ENCODE measurements at regions not wholly inside any gene's neighbourhood (a gene's known extent, or its start where the extent isn't known, plus 50 kb on each side); places are given as distances from the start of the nearest gene placed in this dataset.

DNA sequence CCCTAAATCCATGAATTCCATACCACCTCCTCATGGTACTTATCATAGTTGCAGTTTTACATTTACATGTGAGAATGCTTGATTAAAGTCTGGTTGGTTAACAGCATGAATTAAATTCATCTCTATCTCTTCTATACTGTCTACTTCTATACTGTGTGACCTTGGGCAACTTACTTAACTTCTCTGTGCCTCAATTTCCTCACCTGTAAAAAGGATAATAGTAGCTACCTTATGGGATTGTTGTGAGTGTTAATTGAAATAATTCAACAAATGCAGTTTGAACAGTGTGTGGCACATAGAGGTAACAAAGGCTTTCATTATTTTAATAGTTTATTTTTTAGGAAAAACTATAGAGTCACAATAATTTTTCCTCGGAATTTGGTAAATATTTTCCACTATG is 231.3 kb downstream of the RRAGC start:
- 83 to 91% (median 90%) methylated on average over 1 of the region's 1 CpG for WGBS, 3 donors
- no peak overlapping the region for H3K27ac ChIP-seq
- H3K9me3 ChIP-seq = peaks cover 3% of the 10 kb centered on the region
- H3K4me3 ChIP-seq = no peak overlapping the region
- ATAC-seq = no peak
- intact Hi-C loops (cut with DNase I) = no loop called here
- DNase-seq = no peak
- H3K36me3 ChIP-seq (ENCODE audit: insufficient read depth in 1 of 2, low read depth in 1 of 2) = no peaks in the 10 kb centered on the region
- peaks cover 0 to 2% (median 0%) of the 10 kb centered on the region in 3 donors for H3K27me3 ChIP-seq (ENCODE audit: insufficient read depth in 3 of 3, low read length in 2 of 3)
- TF ChIP-seq, protein P1, sequence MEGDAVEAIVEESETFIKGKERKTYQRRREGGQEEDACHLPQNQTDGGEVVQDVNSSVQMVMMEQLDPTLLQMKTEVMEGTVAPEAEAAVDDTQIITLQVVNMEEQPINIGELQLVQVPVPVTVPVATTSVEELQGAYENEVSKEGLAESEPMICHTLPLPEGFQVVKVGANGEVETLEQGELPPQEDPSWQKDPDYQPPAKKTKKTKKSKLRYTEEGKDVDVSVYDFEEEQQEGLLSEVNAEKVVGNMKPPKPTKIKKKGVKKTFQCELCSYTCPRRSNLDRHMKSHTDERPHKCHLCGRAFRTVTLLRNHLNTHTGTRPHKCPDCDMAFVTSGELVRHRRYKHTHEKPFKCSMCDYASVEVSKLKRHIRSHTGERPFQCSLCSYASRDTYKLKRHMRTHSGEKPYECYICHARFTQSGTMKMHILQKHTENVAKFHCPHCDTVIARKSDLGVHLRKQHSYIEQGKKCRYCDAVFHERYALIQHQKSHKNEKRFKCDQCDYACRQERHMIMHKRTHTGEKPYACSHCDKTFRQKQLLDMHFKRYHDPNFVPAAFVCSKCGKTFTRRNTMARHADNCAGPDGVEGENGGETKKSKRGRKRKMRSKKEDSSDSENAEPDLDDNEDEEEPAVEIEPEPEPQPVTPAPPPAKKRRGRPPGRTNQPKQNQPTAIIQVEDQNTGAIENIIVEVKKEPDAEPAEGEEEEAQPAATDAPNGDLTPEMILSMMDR (IDR thresholded peaks at IDR 0.05) = no peak
- no peaks in the 10 kb centered on the region for H3K4me1 ChIP-seq

DNA sequence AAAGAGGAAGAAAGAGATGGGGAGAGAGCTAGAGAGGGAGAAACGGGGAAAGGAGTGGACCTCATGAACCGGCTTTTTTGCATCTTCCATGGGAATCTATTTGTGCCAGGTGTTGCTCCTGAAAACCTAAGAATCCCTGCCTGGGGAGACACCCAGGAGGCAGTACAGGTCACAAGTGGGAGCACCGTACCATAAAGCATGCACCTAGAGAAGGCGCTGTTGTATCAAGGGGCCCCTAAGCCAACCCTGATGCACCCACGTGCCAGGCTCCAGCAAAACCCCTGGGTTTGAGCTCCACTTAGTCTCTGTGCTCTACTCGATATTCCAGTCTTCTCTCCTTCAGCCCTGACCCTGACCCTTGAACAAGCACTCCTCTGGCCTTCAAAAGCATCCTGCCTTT is 233.6 kb downstream of the RRAGC start:
- Histone ChIP-seq H3K27me3 (ENCODE audit: insufficient read depth in 3 of 3, low read length in 2 of 3) (peaks cover 0 to 2% (median 0%) of the 10 kb centered on the region in 3 donors), H3K4me3 (no peak overlapping the region), H3K36me3 (ENCODE audit: insufficient read depth in 1 of 2, low read depth in 1 of 2) (no peaks in the 10 kb centered on the region), H3K9me3 (peaks cover 3% of the 10 kb centered on the region), H3K27ac (no peak overlapping the region), H3K4me1 (no peaks in the 10 kb centered on the region)
- TF ChIP-seq, protein P1 (IDR thresholded peaks at IDR 0.05) = no peak
- intact Hi-C loops (cut with DNase I) = no loop called here
- DNase-seq = no peak
- WGBS, 3 donors = 77 to 80% (median 79%) methylated on average over 6 of the region's 6 CpGs
- ATAC-seq = no peak

DNA sequence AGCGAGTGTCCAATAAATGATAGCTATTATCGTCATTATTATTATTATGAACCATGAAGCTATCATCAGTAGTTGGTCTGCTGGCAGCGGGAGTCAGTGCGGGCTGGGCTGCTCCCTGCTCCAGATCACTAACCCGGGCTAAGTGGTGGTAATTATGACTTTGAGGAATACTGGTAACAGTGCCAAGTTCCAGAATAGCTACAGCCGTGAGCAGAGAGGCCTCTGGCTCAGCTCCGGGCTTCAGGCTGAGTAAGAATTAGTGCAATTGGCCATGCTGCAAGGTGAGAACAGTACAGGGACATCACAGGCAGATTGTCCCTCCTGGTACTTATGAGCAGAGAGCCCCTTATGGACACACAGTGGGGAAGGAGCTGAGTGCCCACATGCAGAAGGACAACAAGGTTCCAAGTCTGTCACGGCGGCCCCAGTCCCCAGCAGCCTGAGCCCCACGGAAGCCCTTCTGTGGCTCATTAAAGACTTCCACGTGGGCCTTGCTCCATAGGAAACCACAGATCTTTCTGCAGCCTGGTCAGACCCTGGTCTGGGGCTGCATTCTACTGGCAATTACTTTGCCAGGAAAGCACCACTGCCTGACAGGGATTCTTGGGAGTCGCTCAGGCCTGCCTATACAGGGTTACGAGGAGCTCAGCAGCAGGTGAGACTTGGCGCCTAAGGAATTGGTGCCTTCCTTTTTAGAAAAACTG is 235.1 kb downstream of the RRAGC start:
- Histone ChIP-seq H3K4me3 (no peak overlapping the region), H3K36me3 (ENCODE audit: insufficient read depth in 1 of 2, low read depth in 1 of 2) (no peaks in the 10 kb centered on the region), H3K27ac (no peak overlapping the region), H3K9me3 (no peaks in the 10 kb centered on the region), H3K4me1 (no peaks in the 10 kb centered on the region), H3K27me3 (ENCODE audit: insufficient read depth in 3 of 3, low read length in 2 of 3) (peaks cover 0 to 2% (median 0%) of the 10 kb centered on the region in 3 donors)
- 42 to 57% (median 49%) methylated on average over 14 of the region's 14 CpGs for WGBS, 3 donors
- DNase-seq (no peak), ATAC-seq (peak in 3 of 4 donors; percentile 39 to 67 (median 56))
- intact Hi-C loops (cut with DNase I) = no loop called here
- TF ChIP-seq, protein P1 (IDR thresholded peaks at IDR 0.05) = no peak

DNA sequence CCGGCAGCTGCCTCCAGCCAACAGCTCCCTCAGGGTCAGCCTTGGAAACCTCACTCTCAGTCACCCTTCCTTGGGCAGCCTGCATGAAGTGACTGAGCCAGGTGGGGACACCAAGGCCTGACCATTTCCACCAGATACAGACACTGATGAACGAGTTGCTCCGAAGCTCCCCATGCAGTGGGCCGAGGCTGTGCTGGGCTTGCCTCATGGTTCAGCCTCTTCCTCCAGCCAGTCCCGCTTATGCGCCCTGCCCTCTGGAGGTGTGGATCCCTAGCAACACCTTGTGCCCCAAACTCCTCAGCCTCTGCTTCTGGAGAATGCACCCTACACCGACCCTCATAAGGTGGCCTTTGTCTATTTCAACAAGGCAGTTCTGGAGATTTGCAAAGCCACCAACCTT is 236.0 kb downstream of the RRAGC start:
- Histone ChIP-seq H3K36me3 (ENCODE audit: insufficient read depth in 1 of 2, low read depth in 1 of 2) (no peaks in the 10 kb centered on the region), H3K27me3 (ENCODE audit: insufficient read depth in 3 of 3, low read length in 2 of 3) (peaks cover 0 to 2% (median 0%) of the 10 kb centered on the region in 3 donors), H3K4me3 (no peak overlapping the region), H3K4me1 (no peaks in the 10 kb centered on the region), H3K27ac (no peak overlapping the region), H3K9me3 (no peaks in the 10 kb centered on the region)
- TF ChIP-seq, protein P1 (IDR thresholded peaks at IDR 0.05) = no peak
- DNase-seq (no peak), ATAC-seq (no peak)
- 76 to 84% (median 76%) methylated on average over 7 of the region's 7 CpGs for WGBS, 3 donors
- intact Hi-C loops (cut with DNase I) = no loop called here

DNA sequence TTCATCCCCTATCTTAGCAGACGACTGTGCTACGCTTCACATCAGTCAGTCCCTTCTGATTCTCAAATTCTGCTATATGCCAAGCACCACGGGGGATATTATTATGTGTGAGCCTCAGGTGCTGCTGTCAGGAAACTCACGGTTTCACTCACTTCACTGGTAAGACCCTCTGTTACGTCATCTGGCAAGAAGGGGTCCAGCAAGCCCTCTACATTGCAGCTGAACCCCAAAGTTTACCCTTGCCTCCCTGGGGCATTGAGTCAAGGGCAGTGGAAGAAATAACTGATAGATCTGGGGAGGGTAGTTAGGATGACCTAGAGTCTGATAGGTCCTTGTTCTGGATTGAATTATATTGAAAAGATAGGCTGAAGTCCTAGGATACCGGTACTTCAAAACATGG is 237.4 kb downstream of the RRAGC start:
- H3K27ac ChIP-seq = no peak overlapping the region
- no peak for DNase-seq
- peaks cover 0 to 8% (median 0%) of the 10 kb centered on the region in 3 donors for H3K27me3 ChIP-seq (ENCODE audit: insufficient read depth in 3 of 3, low read length in 2 of 3)
- TF ChIP-seq, protein P1 (IDR thresholded peaks at IDR 0.05) = no peak
- ATAC-seq = no peak
- intact Hi-C loops (cut with DNase I) = no loop called here
- no peaks in the 10 kb centered on the region for H3K36me3 ChIP-seq (ENCODE audit: insufficient read depth in 1 of 2, low read depth in 1 of 2)
- H3K4me3 ChIP-seq = no peak overlapping the region
- no peaks in the 10 kb centered on the region for H3K9me3 ChIP-seq
- no peaks in the 10 kb centered on the region for H3K4me1 ChIP-seq
- WGBS, 3 donors = 86 to 92% (median 91%) methylated on average over 6 of the region's 6 CpGs

Measured in psoas muscle (tissue), 7 donors.